RWPE1 (cell line): ENCODE measurements at regions not wholly inside any gene's neighbourhood (a gene's known extent, or its start where the extent isn't known, plus 50 kb on each side); places are given as distances from the start of the nearest gene placed in this dataset.

Experiments used
- CTCF ChIA-PET: fragments of 350-600 bp; sonication (Branson Sonifier 250); formaldehyde crosslinking; extraction: SDS; loops from one replicate; lab custom pipeline; 2021; lab: Yijun Ruan, JAX
- POLR2A ChIA-PET: fragments of 400-600 bp; formaldehyde crosslinking; extraction: SDS; loops from one replicate; lab custom pipeline; 2020; ENCODE audit warnings: antibody characterized with exemption; ENCODE audit not compliant: low non-redundant PET; lab: Yijun Ruan, JAX
- DNase-seq: peaks from one replicate; pipeline ENCODE4 v3.0.0; 2012; ENCODE audit warnings: low spot score
- H3K27ac ChIP-seq: fragments of 450-650 bp; 2 replicates; pipeline ENCODE4 v1.5.1; 2017
- CTCF ChIP-seq: fragments of 450-650 bp; conservative IDR thresholded peaks from 2 replicates; pipeline ENCODE4 v1.5.1; 2017; ENCODE audit warnings: low read depth, mild to moderate bottlenecking

DNA sequence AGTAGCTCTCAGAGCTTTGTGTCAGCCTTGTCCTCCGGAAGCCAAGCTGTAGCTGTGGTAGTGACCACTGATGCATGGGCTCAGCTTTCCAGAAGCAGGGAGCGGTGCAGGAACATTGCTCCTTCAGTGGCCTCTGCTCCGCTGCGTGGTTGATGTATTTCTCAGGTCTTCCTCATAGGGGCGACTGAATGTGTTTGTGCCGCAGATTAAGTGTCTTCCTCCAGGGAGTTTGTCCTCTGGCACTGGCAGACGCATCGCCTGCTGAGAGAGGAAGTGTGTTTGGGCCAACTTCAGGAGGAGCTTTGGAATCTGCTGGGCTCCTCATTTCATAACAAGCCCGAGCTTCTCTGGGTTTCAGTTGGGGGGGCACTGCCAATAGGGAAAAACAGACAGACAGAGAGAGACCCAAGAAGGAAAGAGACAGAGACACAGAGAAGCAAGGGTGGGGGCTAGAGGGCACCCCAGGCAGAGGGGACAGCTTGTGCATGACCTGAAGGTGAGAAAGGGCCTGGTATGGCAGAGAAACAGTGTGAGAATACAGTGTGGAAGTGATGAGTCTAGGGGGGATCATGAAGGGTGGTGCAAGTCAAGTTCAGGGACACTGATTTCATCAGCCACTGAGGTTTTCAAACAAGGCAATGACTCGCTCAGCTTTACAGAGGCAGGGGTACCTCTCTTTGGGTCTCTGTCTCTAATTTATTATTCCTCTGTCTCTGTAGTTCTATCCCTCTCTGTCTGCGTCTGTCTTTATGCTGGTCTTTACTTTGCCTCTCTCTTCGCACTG lies 69.4 kb upstream of the PRIMA1 start:
- CTCF ChIA-PET = no interaction called here

DNA sequence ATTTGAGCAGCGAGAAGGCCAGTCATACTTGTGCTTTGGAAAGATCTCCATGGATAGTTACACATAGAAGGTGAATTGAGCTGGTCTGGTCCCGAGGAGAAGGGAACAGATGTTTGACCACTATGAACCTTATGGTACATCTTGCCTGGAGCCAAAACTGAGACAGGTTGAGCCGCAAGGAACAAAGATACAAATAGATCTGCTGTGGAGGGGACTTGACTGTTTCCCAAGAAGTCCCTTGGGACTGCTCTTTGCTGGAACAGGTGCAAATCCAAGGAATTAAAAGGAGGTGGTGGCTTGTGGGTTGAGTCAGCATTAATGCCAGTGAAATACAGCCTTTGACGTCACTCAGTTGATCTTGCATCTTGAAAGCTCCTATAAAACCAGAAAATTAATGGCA lies 68.8 kb upstream of the PRIMA1 start:
- DNase-seq = no peak
- CTCF ChIA-PET = no interaction called here
- POLR2A ChIA-PET = no interaction called here
- no peak for TF ChIP-seq CTCF
- no peak overlapping the region for H3K27ac ChIP-seq

More for the DNA sequence above, 69.4 kb upstream of the PRIMA1 start:
- DNase-seq = no peak
- no peak overlapping the region for H3K27ac ChIP-seq
- TF ChIP-seq CTCF = no peak
- POLR2A ChIA-PET = no interaction called here

- no peak for DNase-seq
- no peak for TF ChIP-seq CTCF
- CTCF ChIA-PET = interaction anchor here (0.7 kb wide), 1 partner anchor 38 kb away, joined by 3 read pairs; no protein-coding TSS in a partner anchor
- no peak overlapping the region for H3K27ac ChIP-seq
- POLR2A ChIA-PET = no interaction called here
Observed at GRCh38 chr14:93855737-93856136, 67.5 kb upstream of the PRIMA1 start.

DNA sequence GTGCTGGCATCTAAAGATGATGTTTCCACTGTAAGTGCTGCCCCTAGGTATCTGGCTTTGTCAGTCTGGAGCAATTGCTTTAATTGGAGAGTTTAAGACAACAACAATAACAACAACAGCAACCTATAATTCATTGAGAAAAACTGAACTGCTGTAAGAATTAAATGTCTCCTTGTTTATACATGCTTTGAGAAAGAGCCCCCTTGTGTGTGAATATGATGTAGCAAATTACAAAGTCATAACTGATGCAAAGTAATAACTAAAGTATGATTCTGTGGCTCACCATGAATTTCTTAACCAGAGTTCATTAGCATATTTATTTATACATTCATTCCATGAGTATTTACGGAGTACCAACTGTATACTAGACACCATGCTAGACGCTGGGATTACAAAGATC lies 59.2 kb upstream of the PRIMA1 start:
- no peak overlapping the region for H3K27ac ChIP-seq
- ChIA-PET POLR2A (no interaction called here), CTCF (no interaction called here)
- TF ChIP-seq CTCF = no peak
- DNase-seq = no peak

DNA sequence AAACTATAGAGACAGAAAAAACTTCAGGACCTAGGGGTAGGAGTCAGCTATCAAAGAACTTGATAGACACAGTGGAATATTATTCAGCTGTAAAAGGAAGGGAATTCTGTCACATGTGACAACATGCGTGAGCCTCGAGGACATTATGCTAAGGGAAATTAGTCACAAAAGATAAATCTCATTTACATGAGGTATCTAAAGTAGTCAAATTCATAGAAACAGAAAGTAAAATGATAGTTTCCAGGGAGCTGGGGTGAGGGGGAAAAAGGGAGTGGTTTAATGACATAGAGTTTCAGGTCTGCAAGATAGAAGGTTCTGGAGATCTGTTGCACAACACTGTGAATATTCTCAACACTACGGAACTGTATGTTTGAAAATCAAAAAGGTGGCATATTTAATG lies 50.0 kb upstream of the PRIMA1 start:
- ChIA-PET POLR2A (no interaction called here), CTCF (no interaction called here)
- TF ChIP-seq CTCF = no peak
- no peak overlapping the region for H3K27ac ChIP-seq
- DNase-seq = no peak
